Uterus (tissue), 3 donors: ENCODE measurements at regions not wholly inside any gene's neighbourhood (a gene's known extent, or its start where the extent isn't known, plus 50 kb on each side); places are given as distances from the start of the nearest gene placed in this dataset.

Experiments
- DNase-seq, 2 donors: peaks; one replicate each; pipeline ENCODE4 v3.0.0-alpha.2; 2019 to 2020
- H3K27ac ChIP-seq, 2 donors: fragments of 200-600 bp; sonication (generic); 1 replicate in 1 of 2; 2 replicates in 1 of 2; pipeline ENCODE4 v1.5.1; 2016 to 2018
- H3K27me3 ChIP-seq, 2 donors: fragments of 200-600 bp; sonication (generic); one replicate each; pipeline ENCODE4 v1.5.1; 2018 to 2019; ENCODE audit warnings: control low read depth in 1 of 2
- H3K36me3 ChIP-seq, 2 donors: fragments of 200-600 bp; sonication (generic); one replicate each; pipeline ENCODE4 v1.5.1; 2019; ENCODE audit warnings: control low read depth in 1 of 2
- H3K4me1 ChIP-seq, 2 donors: fragments of 200-600 bp; sonication (generic); one replicate each; pipeline ENCODE4 v1.5.1; 2018 to 2019; ENCODE audit warnings: control low read depth in 1 of 2
- H3K4me3 ChIP-seq, 2 donors: fragments of 200-600 bp; sonication (generic); 1 replicate in 1 of 2; 2 replicates in 1 of 2; pipeline ENCODE4 v1.5.1; 2018 to 2019; ENCODE audit warnings: mild to moderate bottlenecking in 1 of 2
- H3K9me3 ChIP-seq, 2 donors: fragments of 200-600 bp; sonication (generic); one replicate each; pipeline ENCODE4 v1.5.1; 2019; ENCODE audit warnings: control low read depth in 1 of 2
- CTCF ChIP-seq, 4 experiments: fragments of 200-600 bp in 2 of 4; fragments of 450-650 bp in 2 of 4; sonication (generic) in 2 of 4; IDR thresholded peaks; one replicate each; pipeline ENCODE4 v1.5.1; 2016 to 2019; ENCODE audit warnings: antibody characterized with exemption in 4 of 4, mild to moderate bottlenecking in 2 of 4, moderate library complexity in 1 of 4
- POLR2A ChIP-seq, 2 donors: fragments of 450-650 bp; IDR thresholded peaks; one replicate each; pipeline ENCODE4 v1.6.1; 2016; ENCODE audit warnings: antibody characterized with exemption in 2 of 2, mild to moderate bottlenecking in 1 of 2, moderate library complexity in 1 of 2
- intact Hi-C: fragments of 100-400 bp; cut with DNase I; formaldehyde crosslinking; loops from one replicate; pipeline ENCODE4 v1.15.1; 2023; ENCODE audit warnings: low total_unique reads
- donor health status: DM: yes; HTN: yes; CAD: no.

- intact Hi-C loops: no loop called here
Observed at GRCh38 chr3:25944329-25944728, 154.4 kb downstream of the OXSM start.

GRCh38 chr3:25945366-25945765 is 155.5 kb downstream of the OXSM start:
- Histone ChIP-seq H3K27ac (no peak overlapping the region), H3K4me3 (no peak overlapping the region), H3K27me3 (no peaks in the 10 kb centered on the region), H3K36me3 (no peaks in the 10 kb centered on the region), H3K9me3 (no peaks in the 10 kb centered on the region), H3K4me1 (no peaks in the 10 kb centered on the region)
- intact Hi-C loops: no loop called here
- TF ChIP-seq POLR2A (IDR thresholded peaks at IDR 0.05) (no peak), CTCF (IDR thresholded peaks at IDR 0.05) (no peak)
- DNase-seq: no peak

More at GRCh38 chr3:25944329-25944728, 154.4 kb downstream of the OXSM start:
- TF ChIP-seq POLR2A (IDR thresholded peaks at IDR 0.05) (no peak), CTCF (IDR thresholded peaks at IDR 0.05) (no peak)
- no peak for DNase-seq
- Histone ChIP-seq H3K27me3 (no peaks in the 10 kb centered on the region), H3K4me3 (no peak overlapping the region), H3K4me1 (no peaks in the 10 kb centered on the region), H3K27ac (no peak overlapping the region), H3K36me3 (no peaks in the 10 kb centered on the region), H3K9me3 (no peaks in the 10 kb centered on the region)

GRCh38 chr3:25945836-25946235 is 155.9 kb downstream of the OXSM start:
- no peak overlapping the region for H3K4me3 ChIP-seq
- H3K36me3 ChIP-seq: no peaks in the 10 kb centered on the region
- H3K9me3 ChIP-seq: no peaks in the 10 kb centered on the region
- DNase-seq: no peak
- TF ChIP-seq CTCF (IDR thresholded peaks at IDR 0.05) (no peak), POLR2A (IDR thresholded peaks at IDR 0.05) (no peak)
- no peaks in the 10 kb centered on the region for H3K27me3 ChIP-seq
- no peak overlapping the region for H3K27ac ChIP-seq
- no peaks in the 10 kb centered on the region for H3K4me1 ChIP-seq
- intact Hi-C loops: no loop called here

- intact Hi-C loops: no loop called here
- no peak overlapping the region for H3K4me3 ChIP-seq
- H3K9me3 ChIP-seq: no peaks in the 10 kb centered on the region
- no peaks in the 10 kb centered on the region for H3K4me1 ChIP-seq
- H3K36me3 ChIP-seq: no peaks in the 10 kb centered on the region
- no peak for TF ChIP-seq CTCF (IDR thresholded peaks at IDR 0.05)
- no peak for TF ChIP-seq POLR2A (IDR thresholded peaks at IDR 0.05)
- H3K27ac ChIP-seq: no peak overlapping the region
- no peak for DNase-seq
- no peaks in the 10 kb centered on the region for H3K27me3 ChIP-seq
Observed at GRCh38 chr3:25952133-25952532, 162.2 kb downstream of the OXSM start.

GRCh38 chr3:25957026-25957425 is 167.1 kb downstream of the OXSM start:
- no peak for DNase-seq
- H3K27ac ChIP-seq: no peak overlapping the region
- H3K9me3 ChIP-seq: no peaks in the 10 kb centered on the region
- TF ChIP-seq CTCF (IDR thresholded peaks at IDR 0.05) (no peak), POLR2A (IDR thresholded peaks at IDR 0.05) (no peak)
- intact Hi-C loops: no loop called here
- H3K4me3 ChIP-seq: no peak overlapping the region
- no peaks in the 10 kb centered on the region for H3K4me1 ChIP-seq
- no peaks in the 10 kb centered on the region for H3K27me3 ChIP-seq
- no peaks in the 10 kb centered on the region for H3K36me3 ChIP-seq
